ENCODE measurements at regions not wholly inside any gene's neighbourhood (a gene's known extent, or its start where the extent isn't known, plus 50 kb on each side); places are given as distances from the start of the nearest gene placed in this dataset.
"Not testable (repeated sequence)": the region's sequence is repeated elsewhere in the genome, so short reads cannot be mapped to it uniquely, and the experiment has no call there.

- no peak for DNase-seq (ENCODE audit: low read depth)
These were observed 114.1 kb downstream of the ERMARD start for GRCh38 chr6:169865346-169866139.

- DNase-seq (ENCODE audit: low read depth): no peak
These were observed 113.0 kb downstream of the ERMARD start for GRCh38 chr6:169864148-169865020.

- no peak for DNase-seq (ENCODE audit: low read depth)
These were observed 112.3 kb downstream of the ERMARD start for GRCh38 chr6:169863710-169864109.

- no peak for DNase-seq (ENCODE audit: low read depth)
These were observed 111.6 kb downstream of the ERMARD start for GRCh38 chr6:169862892-169863525.

DNA sequence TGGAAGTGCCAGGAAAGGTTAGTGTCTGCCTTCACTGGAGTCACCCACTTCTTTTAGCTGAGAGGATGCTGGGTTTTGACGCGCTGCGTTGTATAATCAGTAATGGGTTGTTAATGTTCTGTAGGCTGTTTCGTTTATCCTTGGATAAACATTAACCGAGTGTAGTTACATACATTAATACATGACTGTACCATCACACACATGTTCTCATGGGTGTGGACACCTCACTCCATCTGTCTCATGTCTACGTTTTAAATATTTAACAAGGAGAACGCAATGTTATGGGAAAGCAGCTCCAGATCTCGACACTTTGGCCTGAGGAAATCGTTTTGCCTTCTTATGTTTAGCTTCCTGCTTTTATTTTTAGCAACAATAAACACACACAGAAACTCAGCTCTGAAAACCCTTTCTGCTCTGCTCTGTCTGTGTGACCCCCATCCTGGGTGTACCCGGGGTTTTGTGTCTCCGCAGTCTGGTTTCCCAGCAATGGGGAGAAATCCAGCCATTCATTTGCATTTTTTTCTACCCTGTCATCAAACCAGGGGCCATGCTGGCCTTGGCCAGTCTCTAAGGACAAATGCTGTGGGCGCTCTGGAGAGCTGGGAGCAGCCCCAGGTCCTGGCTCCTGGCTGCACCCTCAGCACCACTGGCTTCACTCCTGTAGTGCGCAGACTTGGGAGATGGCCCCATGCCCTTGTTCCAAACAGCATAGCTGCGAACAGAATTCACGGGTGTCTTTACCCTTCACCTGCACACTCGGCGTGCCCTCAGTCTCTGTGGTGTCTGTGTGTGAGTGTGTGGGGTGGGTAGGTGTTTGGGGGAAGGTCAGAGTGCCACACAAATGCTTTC lies 110.8 kb downstream of the ERMARD start:
- DNase-seq (ENCODE audit: low read depth): peak; percentile 4

DNA sequence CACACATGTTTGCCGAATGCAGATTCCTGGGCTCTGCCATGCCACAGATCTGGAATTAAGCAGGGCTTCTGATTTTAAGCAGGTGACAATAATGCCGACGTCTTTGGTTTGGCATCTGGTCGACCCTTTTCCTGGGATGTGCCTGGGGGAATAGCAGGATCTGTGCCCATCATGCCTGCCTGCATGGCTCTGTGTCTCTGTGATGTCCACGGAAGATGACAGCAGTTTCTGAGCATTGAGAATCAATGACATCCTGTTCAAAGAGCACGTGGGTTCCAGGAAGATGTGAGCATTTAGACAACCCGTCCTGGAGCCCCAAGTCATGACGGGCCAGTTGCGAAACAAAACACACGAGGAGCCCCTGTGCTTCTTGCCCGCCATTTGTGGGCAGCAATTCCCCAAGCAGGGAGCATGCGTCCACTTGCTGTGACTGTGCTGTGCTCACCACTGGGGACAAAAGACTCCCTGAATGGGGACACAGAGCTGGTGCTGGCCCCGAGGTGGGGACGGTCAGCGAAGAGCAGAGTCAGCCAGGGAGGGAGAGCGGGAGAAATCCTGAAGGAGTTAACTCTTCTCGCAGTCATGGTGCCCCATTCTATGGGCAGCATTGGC lies 110.1 kb downstream of the ERMARD start:
- no peak for DNase-seq (ENCODE audit: low read depth)

- no peak for DNase-seq (ENCODE audit: low read depth)
These were observed 108.7 kb downstream of the ERMARD start for GRCh38 chr6:169859978-169860703.

DNA sequence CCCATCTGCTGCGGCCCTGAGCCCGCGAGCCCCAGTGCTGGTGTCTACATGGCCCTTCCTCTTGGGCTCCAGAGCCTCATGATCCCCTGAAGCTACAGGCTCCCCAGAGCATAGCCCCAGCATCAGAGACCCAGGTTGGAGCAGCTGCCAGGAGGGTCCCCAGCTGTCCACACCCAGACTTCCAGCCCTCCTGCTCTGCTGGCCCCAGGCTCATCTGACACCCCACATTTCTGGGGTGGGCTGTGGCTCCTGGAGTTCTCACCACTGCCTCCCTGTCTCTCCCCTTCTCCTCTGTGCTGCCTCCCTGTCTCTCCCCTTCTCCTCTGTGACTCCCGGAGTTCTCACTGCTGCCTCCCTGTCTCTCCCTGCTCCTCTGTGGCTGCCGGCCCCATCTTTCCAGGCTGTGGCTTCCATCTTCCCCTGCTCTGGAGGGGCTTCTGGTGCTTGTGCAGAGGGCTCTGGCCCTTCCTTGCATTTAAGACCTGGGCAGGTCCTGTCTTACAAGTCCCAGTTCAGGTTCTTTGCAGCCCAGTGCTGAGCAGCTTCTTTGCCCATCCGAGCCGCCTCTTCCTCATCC lies 108.1 kb downstream of the ERMARD start:
- DNase-seq (ENCODE audit: low read depth): no peak

- no peak for DNase-seq (ENCODE audit: low read depth)
These were observed 107.5 kb downstream of the ERMARD start for GRCh38 chr6:169858935-169859351.

DNA sequence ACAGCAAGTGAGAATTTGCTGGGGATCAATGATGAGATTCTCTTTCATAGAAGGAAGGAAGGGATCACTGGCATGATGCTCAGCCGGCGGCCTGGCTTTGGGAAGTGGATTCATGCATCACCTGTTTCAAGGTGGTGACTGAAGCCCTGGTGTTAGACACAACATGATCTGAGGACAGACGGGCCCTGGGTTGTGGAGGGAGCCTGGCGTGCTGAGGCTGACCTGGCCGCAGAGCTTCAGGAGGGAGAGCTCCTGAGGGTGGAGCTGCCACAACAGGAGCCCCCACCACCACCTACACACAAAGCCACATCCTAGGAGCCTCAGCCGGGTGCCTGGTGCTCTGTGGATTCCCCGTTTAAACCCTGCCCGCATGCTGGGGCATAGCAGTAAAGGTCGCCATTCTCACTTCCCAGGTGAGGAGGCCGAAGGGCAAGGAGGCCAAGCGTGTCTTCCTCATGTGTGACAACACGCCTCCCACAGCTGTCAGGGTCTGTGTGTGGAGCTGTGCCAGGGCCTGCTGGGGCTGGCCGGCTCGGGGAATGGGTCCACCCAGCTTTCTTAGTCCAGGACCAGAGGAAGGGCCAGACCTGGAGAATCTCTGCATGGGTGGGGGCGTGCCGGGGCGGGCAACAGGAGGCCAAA lies 107.0 kb downstream of the ERMARD start:
- DNase-seq (ENCODE audit: low read depth): no peak

DNA sequence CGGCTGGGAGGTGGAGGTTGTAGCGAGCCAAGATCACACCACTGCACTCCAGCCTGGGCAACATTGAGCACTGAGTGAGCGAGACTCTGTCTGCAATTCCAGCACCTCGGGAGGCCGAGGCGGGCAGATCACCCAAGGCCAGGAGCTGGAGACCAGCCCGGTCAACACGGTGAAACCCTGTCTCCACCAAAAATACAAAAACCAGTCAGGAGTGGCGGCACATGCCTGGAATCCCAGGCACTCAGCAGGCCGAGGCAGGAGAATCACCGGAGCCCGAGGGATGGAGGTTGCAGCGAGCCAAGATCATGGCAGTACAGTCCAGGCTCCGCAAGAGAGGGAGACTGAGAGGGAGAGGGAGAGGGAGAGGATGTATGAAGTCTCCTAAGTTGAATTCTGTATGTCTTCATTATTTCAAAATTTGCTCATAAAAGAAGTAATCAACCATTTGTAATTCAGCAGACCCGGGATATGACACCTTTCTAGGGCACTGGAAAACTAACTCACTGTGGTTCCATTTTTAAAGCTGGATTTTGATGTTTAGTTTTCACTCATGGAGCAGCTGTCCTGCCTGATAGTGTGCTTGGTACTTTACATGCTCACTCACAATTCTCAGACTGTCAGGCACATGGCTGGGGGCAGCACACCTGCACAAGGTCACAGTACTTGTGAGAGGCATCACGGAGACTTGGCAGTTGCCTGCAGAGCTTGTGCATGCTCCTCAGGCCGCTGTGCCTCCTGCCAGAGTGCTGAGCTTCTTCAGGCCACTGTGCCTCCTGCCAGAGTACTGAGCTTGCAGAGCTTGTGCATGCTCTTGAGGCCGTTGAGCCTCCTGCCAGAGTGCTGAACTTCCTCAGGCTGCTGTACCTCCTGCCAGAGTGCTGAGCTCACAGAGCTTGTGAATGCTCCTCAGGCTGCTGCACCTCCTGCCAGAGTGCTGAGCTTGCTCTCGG lies 106.2 kb downstream of the ERMARD start:
- no peak for DNase-seq (ENCODE audit: low read depth)

GRCh38 chr6:169856442-169857342 lies 105.3 kb downstream of the ERMARD start:
- not testable (repeated sequence) for DNase-seq (ENCODE audit: low read depth)

GRCh38 chr6:169854813-169855212 lies 103.4 kb downstream of the ERMARD start:
- no peak for DNase-seq (ENCODE audit: low read depth)

GRCh38 chr6:169854083-169854725 lies 102.8 kb downstream of the ERMARD start:
- DNase-seq (ENCODE audit: low read depth): no peak

- no peak for DNase-seq (ENCODE audit: low read depth)
These were observed 102.0 kb downstream of the ERMARD start for GRCh38 chr6:169853196-169854082.

Data from renal cortical epithelial cell (primary cell).